ENCODE measurements at regions not wholly inside any gene's neighbourhood (a gene's known extent, or its start where the extent isn't known, plus 50 kb on each side); places are given as distances from the start of the nearest gene placed in this dataset.

- no peak for DNase-seq (ENCODE audit: low read depth, low spot score)
Measured at GRCh38 chr12:34290381-34290995, 268.2 kb downstream of the ALG10 start.

GRCh38 chr12:34291001-34291400, 268.7 kb downstream of the ALG10 start:
- DNase-seq (ENCODE audit: low read depth, low spot score): no peak

- no peak for DNase-seq (ENCODE audit: low read depth, low spot score)
Measured at GRCh38 chr12:34291426-34291901, 269.2 kb downstream of the ALG10 start.

GRCh38 chr12:34292736-34293625, 270.7 kb downstream of the ALG10 start:
- DNase-seq (ENCODE audit: low read depth, low spot score): no peak

- DNase-seq (ENCODE audit: low read depth, low spot score): no peak
Measured at GRCh38 chr12:34294137-34294536, 271.8 kb downstream of the ALG10 start.

- no peak for DNase-seq (ENCODE audit: low read depth, low spot score)
Measured at GRCh38 chr12:34294671-34295365, 272.5 kb downstream of the ALG10 start.

GRCh38 chr12:34295366-34296142, 273.3 kb downstream of the ALG10 start:
- DNase-seq (ENCODE audit: low read depth, low spot score): no peak

GRCh38 chr12:34296143-34297041, 274.1 kb downstream of the ALG10 start:
- DNase-seq (ENCODE audit: low read depth, low spot score): no peak

- no peak for DNase-seq (ENCODE audit: low read depth, low spot score)
Measured at GRCh38 chr12:34297126-34297789, 275.0 kb downstream of the ALG10 start.

GRCh38 chr12:34297790-34298164, 275.5 kb downstream of the ALG10 start:
- DNase-seq (ENCODE audit: low read depth, low spot score): no peak

- no peak for DNase-seq (ENCODE audit: low read depth, low spot score)
Measured at GRCh38 chr12:34298176-34298970, 276.1 kb downstream of the ALG10 start.

- no peak for DNase-seq (ENCODE audit: low read depth, low spot score)
Measured at GRCh38 chr12:34298971-34299801, 276.9 kb downstream of the ALG10 start.

- no peak for DNase-seq (ENCODE audit: low read depth, low spot score)
Measured at GRCh38 chr12:34299802-34300193, 277.5 kb downstream of the ALG10 start.

GRCh38 chr12:34300376-34301250, 278.3 kb downstream of the ALG10 start:
- no peak for DNase-seq (ENCODE audit: low read depth, low spot score)

GRCh38 chr12:34301251-34302130, 279.2 kb downstream of the ALG10 start:
- no peak for DNase-seq (ENCODE audit: low read depth, low spot score)

GRCh38 chr12:34302131-34302885, 280.0 kb downstream of the ALG10 start:
- no peak for DNase-seq (ENCODE audit: low read depth, low spot score)

Measured in astrocyte of the hippocampus (primary cell).